ENCODE measurements at regions not wholly inside any gene's neighbourhood (a gene's known extent, or its start where the extent isn't known, plus 50 kb on each side); places are given as distances from the start of the nearest gene placed in this dataset.

- Histone ChIP-seq H3K4me3 (no peak overlapping the region), H3K27ac (no peak overlapping the region)
Observed at GRCh38 chr1:54497338-54497737, 50.7 kb upstream of the ACOT11 start.

- Histone ChIP-seq H3K27ac (no peak overlapping the region), H3K4me3 (no peak overlapping the region)
Observed at GRCh38 chr1:54495954-54496353, 52.1 kb upstream of the ACOT11 start.

- Histone ChIP-seq H3K27ac (no peak overlapping the region), H3K4me3 (no peak overlapping the region)
Observed at GRCh38 chr1:54493608-54494007, 54.4 kb upstream of the ACOT11 start.

- Histone ChIP-seq H3K4me3 (no peak overlapping the region), H3K27ac (no peak overlapping the region)
Observed at GRCh38 chr1:54490361-54491248, 57.4 kb upstream of the ACOT11 start.

GRCh38 chr1:54489627-54490250, 58.3 kb upstream of the ACOT11 start:
- peak overlapping the region; percentile 48 to 66 (median 58) for H3K4me3 ChIP-seq
- H3K27ac ChIP-seq, result peak overlapping the region in 11 of 21 experiments; percentile 79 to 91 (median 88)

GRCh38 chr1:54488779-54489626, 59.0 kb upstream of the ACOT11 start:
- Histone ChIP-seq H3K4me3 (peak overlapping the region; percentile 48 to 66 (median 58)), H3K27ac (peak overlapping the region; percentile 54 to 92 (median 88))

GRCh38 chr1:54488065-54488750, 59.8 kb upstream of the ACOT11 start:
- H3K27ac ChIP-seq, result peak overlapping the region; percentile 54 to 92 (median 88)
- H3K4me3 ChIP-seq, result peak overlapping the region; percentile 48 to 66 (median 58)

GRCh38 chr1:54487571-54488050, 60.4 kb upstream of the ACOT11 start:
- Histone ChIP-seq H3K4me3 (peak overlapping the region; percentile 48 to 66 (median 58)), H3K27ac (peak overlapping the region in 20 of 21 experiments; percentile 66 to 92 (median 88))

GRCh38 chr1:54486907-54487306, 61.1 kb upstream of the ACOT11 start:
- Histone ChIP-seq H3K27ac (peak overlapping the region in 11 of 21 experiments; percentile 79 to 92 (median 90)), H3K4me3 (peak overlapping the region in 1 of 7 experiments; percentile 55)

GRCh38 chr1:54485416-54485815, 62.6 kb upstream of the ACOT11 start:
- Histone ChIP-seq H3K4me3 (no peak overlapping the region), H3K27ac (peak overlapping the region in 9 of 21 experiments; percentile 3 to 80 (median 26))

- H3K27ac ChIP-seq, result peak overlapping the region in 1 of 21 experiments; percentile 80
- H3K4me3 ChIP-seq, result no peak overlapping the region
Observed at GRCh38 chr1:54483875-54484437, 64.1 kb upstream of the ACOT11 start.

GRCh38 chr1:54481201-54481884, 66.7 kb upstream of the ACOT11 start:
- Histone ChIP-seq H3K4me3 (no peak overlapping the region), H3K27ac (no peak overlapping the region)

GRCh38 chr1:54480525-54480848, 67.5 kb upstream of the ACOT11 start:
- Histone ChIP-seq H3K4me3 (no peak overlapping the region), H3K27ac (peak overlapping the region in 4 of 21 experiments; percentile 8 to 55 (median 23))

GRCh38 chr1:54479841-54480524, 68.0 kb upstream of the ACOT11 start:
- H3K4me3 ChIP-seq, result no peak overlapping the region
- H3K27ac ChIP-seq, result peak overlapping the region in 4 of 21 experiments; percentile 8 to 55 (median 23)

- no peak overlapping the region for H3K27ac ChIP-seq
Observed at GRCh38 chr1:54479251-54479650, 68.8 kb upstream of the ACOT11 start.

GRCh38 chr1:54477153-54477561, 70.9 kb upstream of the ACOT11 start:
- no peak overlapping the region for H3K27ac ChIP-seq
- no peak overlapping the region for H3K4me3 ChIP-seq

More at GRCh38 chr1:54479251-54479650, 68.8 kb upstream of the ACOT11 start:
- no peak overlapping the region for H3K4me3 ChIP-seq

GRCh38 chr1:54476530-54477109, 70.4 kb upstream of the SSBP3 start:
- H3K4me3 ChIP-seq, result no peak overlapping the region
- no peak overlapping the region for H3K27ac ChIP-seq

Data from skin epidermis (tissue), 12 donors.